CD4-positive, alpha-beta T cell treated with Interleukin-2 at 100 ng/mL for 4 hours (primary cell): ENCODE measurements at regions not wholly inside any gene's neighbourhood (a gene's known extent, or its start where the extent isn't known, plus 50 kb on each side); places are given as distances from the start of the nearest gene placed in this dataset.
"Not testable (repeated sequence)": the region's sequence is repeated elsewhere in the genome, so short reads cannot be mapped to it uniquely, and the experiment has no call there.

ENCODE experiments used
- DNase-seq: peaks from one replicate; pipeline ENCODE4 v3.0.0-alpha.2; 2020; ENCODE audit warnings: low spot score

DNA sequence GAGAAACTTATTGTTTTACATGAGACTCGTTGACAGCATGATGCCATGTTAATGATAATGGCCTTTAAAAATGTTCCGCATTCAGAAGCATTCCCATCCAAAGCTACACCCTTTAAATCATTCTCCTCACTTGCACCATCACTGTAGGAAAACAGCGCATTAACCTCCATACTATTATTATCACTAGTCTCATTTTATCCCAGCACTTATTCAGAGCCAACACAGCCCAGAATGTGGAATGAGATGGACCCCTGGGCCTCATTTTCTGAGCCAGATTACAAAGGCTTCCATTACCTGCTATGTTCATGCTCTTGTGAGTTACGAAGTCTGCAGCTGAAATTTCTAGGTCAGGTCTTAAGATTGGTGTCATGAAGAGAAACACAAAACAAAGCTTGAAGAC lies 159.4 kb downstream of the HS3ST3A1 start:
- DNase-seq, result no peak

DNA sequence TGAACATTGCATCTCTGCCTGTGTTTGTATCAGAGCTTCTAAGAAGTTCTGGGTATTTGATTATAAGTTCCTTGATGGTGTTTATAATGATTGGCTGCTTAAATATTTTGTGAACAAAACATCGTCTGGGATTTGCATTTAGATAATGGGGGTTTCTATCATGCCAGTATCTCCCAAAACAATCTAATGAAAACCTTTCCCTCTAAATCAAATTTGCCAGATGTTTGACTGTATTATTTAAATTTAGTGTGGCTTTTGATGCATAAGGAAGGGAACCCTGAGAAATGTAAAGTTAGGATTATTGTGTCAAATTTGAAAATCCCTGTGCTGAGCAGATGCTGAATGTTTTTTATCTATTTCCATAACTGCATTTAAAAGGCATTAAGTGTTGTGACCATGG lies 159.9 kb downstream of the HS3ST3A1 start:
- no peak for DNase-seq

DNA sequence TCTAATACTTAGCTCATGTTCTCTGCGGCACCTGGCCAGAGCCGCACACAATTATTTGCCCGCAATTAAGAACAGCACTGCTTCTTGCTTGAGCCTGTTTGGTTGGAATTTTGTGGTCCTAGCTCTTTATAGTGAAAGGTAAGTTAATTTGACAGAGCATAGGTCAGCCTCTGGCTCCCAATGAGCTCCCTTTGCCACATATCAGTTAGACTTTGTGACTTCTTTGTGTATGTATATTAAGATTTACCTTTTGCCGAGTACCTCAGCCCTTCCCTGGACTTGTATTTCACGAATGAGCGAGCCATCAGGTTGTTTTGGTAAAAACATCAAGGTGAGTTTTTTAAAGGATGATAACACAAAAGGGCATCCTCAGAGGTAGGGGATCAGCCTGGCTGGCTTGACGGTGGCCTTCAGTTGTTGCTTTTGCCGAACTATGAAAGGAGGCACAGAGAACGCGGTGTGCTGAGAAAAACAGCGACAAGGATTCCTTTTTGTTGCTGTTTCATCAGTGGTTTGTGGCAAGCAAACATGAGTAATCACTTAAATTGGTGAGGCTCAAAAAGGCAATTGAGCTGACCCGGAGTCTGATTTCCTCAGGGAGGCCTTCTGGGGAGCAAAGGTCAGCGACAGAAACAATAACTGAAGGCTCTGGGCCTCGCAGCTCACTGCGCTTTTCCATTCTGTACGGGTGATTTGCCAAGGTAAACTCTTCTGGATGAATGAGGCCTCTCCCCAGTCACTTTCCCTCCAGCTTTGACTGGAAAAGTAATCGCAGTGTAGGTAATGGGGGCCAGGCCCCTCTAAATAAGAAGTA lies 163.6 kb downstream of the HS3ST3A1 start:
- DNase-seq, result no peak

DNA sequence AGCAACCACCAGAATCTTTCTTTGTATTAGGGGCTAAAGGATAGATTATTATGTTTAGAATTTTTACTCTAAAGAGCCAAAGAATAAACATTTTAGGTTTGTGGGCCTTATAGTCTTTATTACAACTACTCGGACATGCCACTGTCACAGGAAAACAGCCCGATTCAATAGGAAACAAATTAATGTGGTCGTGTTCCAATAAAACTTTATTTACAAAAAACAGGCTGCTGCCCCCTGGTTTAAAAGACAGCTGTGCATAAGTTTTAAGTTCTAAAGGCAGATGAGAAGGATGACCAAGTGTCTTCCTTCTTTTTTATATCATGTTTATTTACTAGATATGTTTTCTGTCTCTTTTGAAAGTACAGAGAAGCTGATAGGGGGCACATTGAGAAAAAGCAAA lies 166.5 kb downstream of the HS3ST3A1 start:
- DNase-seq, result no peak

DNA sequence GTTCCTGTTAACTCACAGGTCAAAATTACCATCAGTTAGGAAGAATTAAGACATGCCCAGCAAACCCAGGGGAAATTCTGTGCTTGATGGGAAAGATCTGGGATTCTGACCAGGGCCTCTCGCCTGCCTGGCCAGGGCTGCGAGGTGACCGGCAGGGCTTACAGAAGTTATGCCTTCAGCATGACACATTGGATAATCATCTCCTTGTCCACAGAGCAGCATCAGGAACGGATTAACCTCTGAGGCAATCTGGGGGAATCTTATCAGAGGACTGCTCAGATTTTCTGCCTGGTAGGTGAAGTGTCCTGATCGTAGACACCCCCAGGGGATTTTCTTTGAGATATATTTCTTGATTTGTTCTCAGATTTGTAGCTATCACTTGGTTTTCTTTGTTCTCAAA lies 172.5 kb downstream of the HS3ST3A1 start:
- no peak for DNase-seq

DNA sequence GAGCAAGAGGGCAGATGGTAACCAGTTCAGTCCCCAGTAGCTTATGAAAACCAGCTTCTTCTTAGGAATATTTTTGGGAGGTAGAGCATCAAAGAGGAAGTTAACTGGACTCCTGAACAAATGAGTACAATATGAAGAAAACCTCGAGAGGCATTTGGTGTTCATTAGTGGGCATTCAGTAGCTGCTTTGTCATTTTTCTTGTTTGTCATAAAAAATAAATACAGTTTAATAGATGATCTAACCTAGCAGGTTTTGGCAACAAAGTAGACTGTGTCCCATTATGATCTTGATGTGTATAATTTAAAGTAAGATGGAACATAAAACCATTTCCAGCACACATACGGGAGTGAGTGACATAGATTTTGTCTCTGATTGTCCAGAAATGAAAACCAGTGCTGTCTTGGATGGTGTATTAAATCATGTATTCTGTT lies 173.1 kb downstream of the HS3ST3A1 start:
- DNase-seq, result no peak

DNA sequence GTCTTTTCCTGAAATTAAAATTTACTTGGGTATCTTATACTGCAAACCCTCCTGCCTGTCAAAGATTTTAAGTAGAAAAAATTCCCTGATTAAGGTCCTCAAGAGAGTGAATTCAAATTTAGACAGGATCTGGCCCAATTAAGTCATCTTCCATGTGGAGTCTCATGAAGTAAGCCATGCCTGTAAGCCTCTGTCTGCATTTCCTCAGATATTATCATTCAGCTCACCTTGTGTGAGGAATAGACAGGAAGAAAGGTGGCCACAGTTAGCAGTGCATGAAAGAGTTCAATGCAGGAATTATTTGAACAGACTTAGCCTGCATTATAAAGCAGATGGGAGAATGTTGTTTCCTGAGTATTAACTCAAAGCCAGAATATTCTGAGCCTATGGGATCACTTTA lies 174.7 kb downstream of the HS3ST3A1 start:
- DNase-seq, result no peak

DNA sequence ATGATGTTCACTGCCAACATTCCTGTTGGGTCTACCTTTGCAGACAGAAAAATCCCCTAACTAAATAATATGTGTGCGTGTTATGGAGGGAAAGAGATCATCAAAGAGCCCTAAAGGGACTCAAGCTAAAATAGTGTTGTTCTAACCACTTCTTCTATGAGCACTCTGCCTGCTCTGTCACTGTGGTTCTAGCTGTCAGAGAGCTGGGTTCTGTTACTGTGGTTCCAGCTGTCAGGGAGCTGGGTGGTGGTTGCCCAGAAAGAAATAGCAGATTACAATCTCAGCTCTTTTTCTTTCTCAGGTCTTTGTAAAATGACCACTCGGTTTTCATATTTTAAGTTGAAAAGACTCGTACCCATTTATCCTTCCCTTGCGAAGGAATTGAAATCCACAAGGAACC lies 176.3 kb downstream of the HS3ST3A1 start:
- DNase-seq, result no peak

DNA sequence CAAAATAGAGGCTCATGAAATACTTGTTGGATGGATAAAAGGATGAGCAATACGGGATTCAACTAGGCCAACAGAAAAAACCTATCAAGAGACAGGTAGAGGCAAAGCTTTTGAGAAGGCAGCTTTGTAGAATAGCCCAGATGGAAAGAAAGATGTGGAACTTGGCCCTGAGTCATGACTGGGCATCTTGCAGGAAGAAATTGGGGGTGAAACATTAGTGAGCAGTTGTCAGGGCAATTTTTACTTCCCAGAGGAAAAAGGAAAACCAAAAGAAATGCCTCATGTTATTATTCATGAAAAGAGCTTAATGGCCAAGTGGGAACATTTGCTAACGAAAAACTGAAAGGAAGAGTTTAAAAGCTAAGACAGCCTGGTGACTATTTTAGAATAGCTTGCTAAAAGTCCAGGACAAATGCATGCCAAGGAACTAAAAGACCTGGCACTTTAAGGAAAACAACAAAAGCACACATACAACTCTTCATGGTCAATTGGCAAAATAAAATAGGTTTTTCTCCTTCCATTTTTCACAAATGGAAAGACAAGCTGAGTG lies 180.1 kb downstream of the HS3ST3A1 start:
- DNase-seq, result no peak

DNA sequence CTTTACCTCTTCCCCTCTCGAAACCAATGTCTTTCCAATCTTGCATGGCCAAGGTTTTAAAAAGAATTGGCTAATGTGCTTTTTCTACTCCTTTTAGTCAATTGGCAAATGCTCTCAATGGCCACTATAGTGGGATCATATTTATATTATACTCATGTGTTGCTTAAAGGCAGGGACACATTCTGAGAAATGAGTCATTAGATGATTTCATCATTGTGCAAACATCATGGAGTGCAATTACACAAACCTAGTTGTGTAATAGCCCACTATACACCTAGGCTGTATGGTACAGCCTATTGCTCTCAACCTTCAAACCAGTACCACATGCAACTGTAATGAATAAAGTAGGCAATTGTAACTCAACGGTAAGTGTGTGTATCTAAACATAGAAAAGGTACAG lies 180.9 kb downstream of the HS3ST3A1 start:
- no peak for DNase-seq

DNA sequence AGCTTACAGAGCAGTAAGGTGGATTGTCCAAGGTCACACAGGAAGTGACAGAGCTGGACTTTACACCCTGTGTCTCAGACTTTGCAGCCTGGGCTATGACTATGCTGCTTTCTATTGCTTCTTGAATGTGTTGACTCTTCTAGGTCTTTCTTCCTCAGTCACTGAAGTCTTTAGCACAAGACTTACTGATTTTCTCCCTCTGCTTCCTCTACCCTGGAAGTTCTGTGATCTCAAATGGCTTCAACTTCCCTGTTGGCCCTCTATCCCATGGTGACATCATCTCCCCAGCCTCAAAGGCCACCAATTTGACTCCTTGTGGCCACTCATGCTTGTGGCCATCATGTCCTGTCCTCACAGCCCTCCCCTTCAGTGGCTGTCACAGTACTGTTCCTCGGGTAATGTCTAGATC lies 181.3 kb downstream of the HS3ST3A1 start:
- no peak for DNase-seq

DNA sequence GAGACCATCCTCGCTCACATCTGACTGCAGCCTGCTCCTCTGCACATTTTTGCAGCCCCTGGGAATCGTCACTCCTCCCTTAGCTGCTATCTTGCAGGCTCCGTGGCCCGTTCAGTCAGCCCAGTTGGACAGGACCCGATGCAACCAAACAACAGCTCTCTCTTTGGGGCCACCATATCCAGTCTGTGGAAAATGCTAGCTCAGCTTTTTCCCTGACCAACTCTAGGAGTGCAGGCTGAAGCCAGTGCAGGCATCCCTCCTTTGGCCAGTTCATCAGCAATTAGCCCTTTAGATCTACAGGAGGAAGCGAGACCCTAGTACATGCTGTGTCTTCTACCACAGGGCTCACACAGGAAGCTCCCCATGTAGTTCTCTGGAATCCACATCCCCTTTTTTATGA lies 182.1 kb downstream of the HS3ST3A1 start:
- no peak for DNase-seq

DNA sequence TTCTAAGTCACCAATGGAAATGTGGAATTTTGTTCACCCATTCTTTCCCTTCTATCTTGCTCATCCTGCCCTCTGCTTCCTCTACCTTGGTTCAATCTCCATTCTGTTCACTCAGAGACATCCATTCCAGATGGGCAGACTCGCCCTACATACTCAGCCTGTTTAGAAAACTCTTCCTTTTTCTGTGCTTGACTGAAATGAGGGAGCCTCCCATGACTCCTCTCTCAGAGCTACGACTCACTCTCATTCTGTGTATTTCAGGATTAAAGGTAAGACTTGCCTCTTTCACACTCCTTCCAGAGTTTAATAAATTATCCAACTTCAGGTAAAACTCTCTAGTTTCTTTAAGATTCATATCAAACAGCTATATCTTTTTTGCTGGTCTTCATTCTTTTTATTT lies 182.8 kb downstream of the HS3ST3A1 start:
- DNase-seq, result no peak

DNA sequence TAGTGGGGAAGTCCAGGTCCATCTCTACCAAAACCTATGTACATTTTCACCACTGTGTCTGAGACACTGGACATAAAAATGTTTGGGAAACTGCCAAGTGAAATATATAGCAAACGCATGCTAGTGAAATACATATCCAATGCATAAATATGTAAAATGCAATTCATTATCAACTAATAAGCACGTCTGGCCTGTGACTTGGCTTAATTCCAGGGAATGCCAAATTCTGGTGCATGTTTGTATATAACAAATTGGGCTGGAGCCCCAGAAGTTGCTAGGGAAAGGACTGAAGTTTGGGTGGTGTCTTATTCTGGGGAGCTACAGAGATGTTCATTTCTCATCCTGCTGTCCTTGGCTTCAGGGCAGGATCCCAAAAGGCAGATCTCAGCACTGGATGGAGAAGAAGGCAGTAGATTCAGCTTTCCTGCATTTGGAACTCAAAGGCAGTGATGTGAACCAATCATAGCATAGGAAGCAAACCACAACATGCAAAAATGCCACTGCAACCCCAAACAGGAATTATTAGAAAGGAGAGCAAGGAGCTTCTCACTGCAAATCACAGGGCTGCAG lies 184.3 kb downstream of the HS3ST3A1 start:
- no peak for DNase-seq

DNA sequence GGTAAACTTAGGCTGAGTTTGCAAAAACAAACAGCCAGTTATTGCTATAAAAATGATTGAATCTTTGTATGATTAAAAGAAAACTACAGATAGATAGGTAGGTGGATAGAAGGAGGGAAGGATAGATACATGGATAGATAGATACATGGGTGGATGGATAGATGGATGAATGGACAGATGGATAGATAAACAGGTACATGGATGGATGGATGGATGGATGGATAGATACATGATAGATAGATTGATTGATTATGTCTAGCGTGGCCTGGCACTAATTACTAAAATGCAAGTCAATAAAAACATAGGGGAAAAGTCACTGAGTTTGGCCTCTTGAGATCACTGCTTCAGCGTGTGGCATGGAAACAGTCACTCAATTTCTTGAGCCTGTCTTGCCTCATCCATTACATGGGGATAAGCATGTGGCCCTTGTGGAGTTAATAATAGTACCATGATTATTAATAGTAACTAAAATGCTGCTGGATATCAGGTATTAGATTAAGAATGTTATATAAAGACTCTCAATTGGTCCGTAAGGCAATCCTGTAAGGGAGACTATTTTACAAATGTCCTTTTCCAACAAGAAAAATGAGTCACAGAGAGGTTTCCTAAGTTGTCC lies 184.9 kb downstream of the HS3ST3A1 start:
- no peak for DNase-seq

DNA sequence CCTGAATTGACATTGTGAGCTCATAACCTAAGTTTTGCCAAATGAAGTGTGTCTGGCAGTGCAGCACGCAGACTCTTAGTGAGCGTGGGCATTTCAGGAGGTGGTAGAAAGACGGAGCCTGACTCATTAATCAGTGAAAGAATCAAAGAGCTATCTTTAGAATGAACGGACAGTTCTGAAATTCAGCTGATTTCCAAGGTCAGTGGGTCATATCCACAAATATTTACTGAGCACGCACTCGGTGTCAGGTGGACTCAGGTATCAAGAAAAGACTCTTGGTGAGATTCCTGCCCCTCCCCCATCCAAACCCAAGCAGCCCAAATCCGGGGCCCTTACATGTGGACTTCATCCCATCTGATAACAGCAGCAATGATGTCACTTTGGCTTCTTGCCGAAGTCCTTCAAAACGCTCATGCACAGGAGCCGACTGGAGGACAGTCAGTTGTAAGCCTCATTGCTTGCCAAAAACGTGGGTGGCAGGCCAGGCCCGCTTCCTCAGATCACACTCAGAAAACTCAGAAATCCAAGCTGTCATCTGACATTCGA lies 185.8 kb downstream of the HS3ST3A1 start:
- no peak for DNase-seq

DNA sequence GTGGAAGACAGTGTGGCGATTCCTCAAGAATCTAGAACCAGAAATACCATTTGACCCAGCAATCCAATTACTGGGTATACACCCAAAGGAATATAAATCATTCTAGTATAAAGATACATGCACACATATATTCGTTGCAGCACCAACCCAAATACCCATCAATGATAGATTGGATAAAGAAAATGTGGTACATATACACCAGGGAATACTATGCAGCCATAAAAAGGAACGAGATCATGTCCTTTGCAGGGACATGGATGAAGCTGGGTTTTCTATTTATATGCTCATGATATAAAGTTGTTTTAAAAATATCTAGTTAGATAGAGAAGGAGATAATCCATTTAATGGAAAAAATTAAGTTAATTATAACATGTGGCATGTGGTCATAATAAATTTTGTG lies 186.5 kb downstream of the HS3ST3A1 start:
- DNase-seq, result not testable (repeated sequence)

DNA sequence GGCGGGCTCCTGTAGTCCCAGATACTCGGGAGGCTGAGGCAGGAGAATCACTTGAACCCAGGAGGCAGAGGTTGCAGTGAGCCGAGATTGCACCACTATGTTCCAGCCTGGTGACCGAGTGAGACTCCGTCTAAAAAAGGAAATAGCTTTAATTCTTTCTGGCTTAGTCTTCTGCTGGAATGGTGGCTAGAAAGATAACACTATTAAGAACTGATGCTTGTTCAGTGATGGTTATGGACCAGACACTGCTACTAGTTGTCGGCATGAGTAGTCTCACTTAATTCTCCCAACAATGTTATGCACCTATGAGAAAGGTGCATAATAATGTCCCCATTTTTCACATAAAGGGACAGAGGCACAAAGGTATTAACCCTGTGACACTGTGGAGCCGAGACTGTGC lies 188.7 kb downstream of the HS3ST3A1 start:
- DNase-seq, result no peak

DNA sequence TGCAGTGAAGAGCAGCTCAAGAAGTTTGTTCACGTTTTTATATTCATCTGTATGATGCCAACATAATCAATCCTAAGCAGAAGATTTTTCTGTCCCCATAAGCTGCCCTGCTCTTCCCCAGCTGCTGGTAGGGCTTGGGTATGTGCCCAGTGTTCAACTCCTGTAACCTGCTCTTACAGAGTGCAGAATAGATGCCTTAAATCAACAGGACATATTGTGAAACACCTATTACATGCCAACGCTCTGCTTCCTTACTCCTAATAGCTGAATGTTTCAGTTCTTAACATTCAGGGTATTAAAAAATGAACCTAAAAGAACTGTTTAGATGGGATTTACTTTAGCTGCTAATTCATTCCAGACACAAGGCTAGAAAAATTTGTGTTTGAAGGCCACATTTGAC lies 190.9 kb downstream of the HS3ST3A1 start:
- DNase-seq, result no peak

DNA sequence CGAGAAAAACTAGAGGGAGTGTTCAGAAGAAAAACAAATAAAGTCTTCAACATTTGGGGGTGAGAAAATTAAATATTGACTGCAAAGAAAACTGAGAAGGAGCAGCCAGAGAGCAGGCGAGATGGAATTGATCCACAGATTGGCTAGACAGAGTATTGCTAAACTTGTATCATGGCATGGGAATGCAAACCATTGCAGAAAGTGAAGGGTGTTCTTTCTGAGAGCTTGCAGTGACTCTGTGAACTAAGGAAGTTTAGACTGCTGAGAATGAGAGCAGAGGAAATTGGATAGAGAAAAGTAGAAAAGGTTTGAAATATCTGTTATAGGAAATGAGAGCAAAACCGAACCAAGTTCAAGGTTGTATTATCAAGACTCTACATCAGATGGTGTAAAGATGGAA lies 191.5 kb downstream of the HS3ST3A1 start:
- DNase-seq, result no peak

DNA sequence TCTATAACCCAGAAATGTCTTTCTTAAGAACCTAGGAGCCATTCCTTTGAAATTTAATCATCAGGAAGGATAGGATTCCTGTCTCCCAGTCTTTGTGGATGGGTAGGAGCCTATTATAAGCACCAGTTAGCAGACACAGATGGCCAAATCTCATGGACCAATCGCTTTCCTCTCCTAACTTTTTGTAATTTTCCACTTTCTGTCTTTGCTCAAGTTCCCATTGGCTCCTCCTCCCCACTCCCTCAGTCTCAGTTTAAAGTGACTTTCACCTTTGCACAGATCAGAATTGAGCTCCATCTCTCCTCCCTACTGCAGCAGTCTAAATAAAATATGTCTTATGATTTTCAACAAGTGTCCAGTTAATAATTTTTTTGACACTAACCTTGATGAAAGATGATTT lies 192.3 kb downstream of the HS3ST3A1 start:
- DNase-seq, result no peak

DNA sequence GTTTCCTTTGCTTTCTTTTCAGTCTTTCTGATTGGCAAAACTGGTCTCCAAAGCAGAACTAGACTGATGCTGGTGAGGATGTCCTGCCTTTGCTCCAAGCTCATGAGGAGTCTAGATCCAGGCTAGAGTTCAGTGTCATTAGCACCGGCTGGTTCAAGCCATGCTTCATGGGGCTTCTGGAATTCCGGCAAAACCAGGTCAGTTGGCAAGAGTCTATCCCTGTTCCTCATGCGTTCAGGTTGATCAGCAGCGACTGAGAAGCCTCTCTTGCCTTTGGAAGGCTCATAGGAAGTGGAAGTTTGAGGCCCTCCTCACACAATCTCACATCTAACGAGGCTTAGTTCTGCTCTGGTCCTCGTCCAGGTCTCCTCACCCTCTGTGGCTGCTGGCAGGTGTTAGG lies 194.3 kb downstream of the HS3ST3A1 start:
- no peak for DNase-seq

DNA sequence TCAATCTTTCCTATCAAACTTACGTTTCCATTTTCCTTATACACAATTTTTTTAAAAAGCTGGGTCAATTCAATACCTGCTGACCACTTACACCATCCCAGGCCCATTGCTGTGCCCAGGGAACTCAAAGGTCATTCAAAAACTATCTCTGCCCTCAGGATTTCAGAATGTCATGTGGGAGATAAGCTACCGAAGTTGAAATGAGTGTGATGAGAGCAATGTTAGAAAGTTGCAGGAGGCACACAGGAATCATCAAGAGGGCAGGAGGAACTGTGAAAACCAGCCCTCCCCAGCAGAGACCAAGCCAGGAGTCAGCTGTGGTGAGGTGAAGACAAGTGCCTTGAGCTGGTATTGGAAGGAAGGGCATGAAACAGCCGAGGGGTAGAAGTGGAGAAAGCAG lies 195.9 kb downstream of the HS3ST3A1 start:
- DNase-seq, result no peak
